ENCODE measurements at regions not wholly inside any gene's neighbourhood (a gene's known extent, or its start where the extent isn't known, plus 50 kb on each side); places are given as distances from the start of the nearest gene placed in this dataset.
A peak's percentile ranks its signal among the peaks of the same experiment; 100 is the strongest.

- DNase-seq: no peak
Measured at GRCh38 chr18:51653507-51654213, 456.2 kb upstream of the MEX3C start.

- no peak for DNase-seq
Measured at GRCh38 chr18:51654488-51655326, 457.2 kb upstream of the MEX3C start.

- no peak for DNase-seq
Measured at GRCh38 chr18:51655327-51655698, 457.8 kb upstream of the MEX3C start.

GRCh38 chr18:51656249-51656648, 458.8 kb upstream of the MEX3C start:
- no peak for DNase-seq

- DNase-seq: no peak
Measured at GRCh38 chr18:51658436-51658835, 461.0 kb upstream of the MEX3C start.

GRCh38 chr18:51659781-51660180, 462.3 kb upstream of the MEX3C start:
- DNase-seq: no peak

- DNase-seq: no peak
Measured at GRCh38 chr18:51660188-51660715, 462.8 kb upstream of the MEX3C start.

- no peak for DNase-seq
Measured at GRCh38 chr18:51664236-51664635, 466.8 kb upstream of the MEX3C start.

GRCh38 chr18:51666763-51667191, 469.3 kb upstream of the MEX3C start:
- peak; percentile 11 for DNase-seq

- peak; percentile 32 for DNase-seq
Measured at GRCh38 chr18:51668101-51668500, 470.6 kb upstream of the MEX3C start.

- DNase-seq: no peak
Measured at GRCh38 chr18:51668607-51669006, 471.1 kb upstream of the MEX3C start.

- no peak for DNase-seq
Measured at GRCh38 chr18:51686590-51686989, 489.1 kb upstream of the MEX3C start.

GRCh38 chr18:51687845-51688585, 490.5 kb upstream of the MEX3C start:
- no peak for DNase-seq

GRCh38 chr18:51692612-51693011, 495.1 kb upstream of the MEX3C start:
- DNase-seq: no peak

- no peak for DNase-seq
Measured at GRCh38 chr18:51711298-51711889, 513.9 kb upstream of the MEX3C start.

- no peak for DNase-seq
Measured at GRCh38 chr18:51712821-51713220, 515.3 kb upstream of the MEX3C start.

GRCh38 chr18:51716277-51716676, 518.8 kb upstream of the MEX3C start:
- DNase-seq: no peak

- no peak for DNase-seq
Measured at GRCh38 chr18:51721388-51721787, 523.9 kb upstream of the MEX3C start.

GRCh38 chr18:51721996-51722395, 524.5 kb upstream of the MEX3C start:
- DNase-seq: no peak

- no peak for DNase-seq
Measured at GRCh38 chr18:51724790-51725721, 527.6 kb upstream of the MEX3C start.

GRCh38 chr18:51726614-51727013, 529.1 kb upstream of the MEX3C start:
- peak; percentile 53 for DNase-seq
